Occipital lobe (tissue), 1 donor: ENCODE measurements at regions not wholly inside any gene's neighbourhood (a gene's known extent, or its start where the extent isn't known, plus 50 kb on each side); places are given as distances from the start of the nearest gene placed in this dataset.

Experiments
- DNase-seq: peaks from one replicate; lab custom pipeline; 2025; lab: John Stamatoyannopoulos, UW

DNA sequence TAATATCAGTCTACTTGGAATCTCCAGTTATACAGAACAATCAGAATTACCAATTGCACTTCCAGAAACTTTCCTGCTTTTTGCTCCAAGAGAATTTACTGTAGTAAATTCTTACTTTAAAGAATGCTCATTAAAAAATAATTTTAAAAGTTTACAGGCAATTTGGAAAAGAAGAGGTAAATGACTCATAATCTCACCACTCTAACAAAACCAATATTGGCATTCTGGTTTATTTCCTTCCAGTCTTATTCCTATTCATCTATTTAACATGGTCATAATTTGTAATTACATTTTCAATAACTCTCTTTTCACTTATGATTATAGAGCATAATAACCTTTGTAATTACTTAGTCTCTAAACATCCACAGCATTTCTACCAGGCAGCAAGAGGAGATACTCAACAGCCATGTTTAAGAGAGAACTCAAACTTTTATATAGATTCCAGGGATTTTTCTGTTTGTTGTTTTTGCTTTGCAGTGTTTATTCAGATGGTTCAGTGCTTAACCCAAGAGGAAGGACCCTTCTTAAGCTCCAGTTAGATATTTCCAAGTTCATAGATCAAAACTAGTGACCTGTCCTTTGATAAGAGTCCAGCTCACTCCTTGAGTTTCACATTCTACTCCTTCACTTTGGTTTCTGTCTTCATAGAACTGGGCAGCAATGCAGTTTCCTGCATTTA lies 464.7 kb downstream of the TXNL1 start:
- DNase-seq, result no peak

DNA sequence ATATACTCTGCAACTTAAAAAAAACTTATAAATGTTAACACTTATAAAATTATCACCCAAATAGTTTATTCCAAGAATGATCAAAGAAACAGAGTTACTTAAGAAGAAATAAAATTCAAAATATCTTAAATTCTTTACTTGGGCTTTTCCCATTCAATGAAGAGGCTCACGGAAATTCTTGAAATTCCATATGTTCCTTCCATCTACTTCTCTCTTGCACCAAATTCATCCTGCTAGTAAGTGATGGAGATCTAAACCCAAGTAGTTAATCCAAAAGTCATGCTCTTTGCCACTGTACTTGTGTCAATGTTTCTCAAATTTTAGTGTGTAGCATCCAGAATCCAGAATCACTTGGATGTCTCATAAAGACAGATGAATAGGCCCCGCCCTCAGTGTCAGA lies 465.9 kb downstream of the TXNL1 start:
- no peak for DNase-seq

DNA sequence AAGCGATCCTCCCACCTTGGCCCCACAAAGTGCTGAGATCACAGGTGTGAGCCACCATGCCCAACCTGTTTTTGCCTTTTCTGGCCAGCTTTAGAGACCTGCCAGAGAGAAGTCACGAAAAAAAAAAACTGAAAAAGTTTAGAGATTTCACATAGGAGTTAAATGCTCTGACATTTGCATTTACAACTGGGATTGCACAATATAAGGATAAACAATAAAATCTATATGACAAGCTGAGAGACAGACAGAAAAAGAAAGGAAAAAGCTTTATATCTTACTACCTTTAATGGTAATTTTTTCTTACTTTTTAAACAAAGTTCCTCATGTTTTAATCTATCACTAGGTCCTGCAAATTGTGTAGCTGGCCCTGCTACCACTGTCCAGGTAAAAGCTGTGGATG lies 466.5 kb downstream of the TXNL1 start:
- DNase-seq, result no peak

DNA sequence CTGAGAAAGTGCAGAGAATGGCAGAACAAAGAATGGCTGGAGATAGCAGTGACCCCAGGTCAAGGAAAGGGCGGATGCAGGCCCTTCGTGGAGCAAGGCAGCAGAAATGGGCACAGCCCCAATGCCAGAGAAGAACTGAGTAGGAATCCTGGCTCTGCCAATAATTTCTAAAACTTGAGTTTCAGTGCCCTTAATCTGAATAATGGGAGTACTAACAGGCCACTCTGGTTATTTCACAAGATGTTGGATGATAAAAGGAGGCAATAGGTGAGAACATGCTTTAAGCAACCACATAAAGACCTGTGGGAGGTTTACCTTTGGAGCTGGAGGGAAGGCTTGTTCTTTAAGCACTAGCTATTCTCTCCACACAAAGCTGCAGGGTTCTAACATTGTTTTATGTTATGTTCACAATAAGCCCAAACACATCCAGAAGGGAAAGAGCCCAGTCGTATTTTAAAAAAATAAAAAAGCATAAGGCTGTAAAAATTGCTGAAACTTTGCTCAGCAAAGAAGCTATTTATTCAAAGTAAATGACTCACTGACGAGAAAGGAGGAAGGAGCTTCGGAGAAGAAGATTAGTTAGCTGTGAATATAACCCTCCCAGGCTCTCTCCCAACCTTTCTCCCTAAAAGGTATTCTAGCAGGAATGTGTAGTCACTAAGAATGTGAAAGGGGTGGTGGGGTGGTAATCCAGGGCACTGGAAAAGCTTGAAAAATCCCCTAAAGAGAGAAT lies 470.2 kb downstream of the TXNL1 start:
- no peak for DNase-seq

DNA sequence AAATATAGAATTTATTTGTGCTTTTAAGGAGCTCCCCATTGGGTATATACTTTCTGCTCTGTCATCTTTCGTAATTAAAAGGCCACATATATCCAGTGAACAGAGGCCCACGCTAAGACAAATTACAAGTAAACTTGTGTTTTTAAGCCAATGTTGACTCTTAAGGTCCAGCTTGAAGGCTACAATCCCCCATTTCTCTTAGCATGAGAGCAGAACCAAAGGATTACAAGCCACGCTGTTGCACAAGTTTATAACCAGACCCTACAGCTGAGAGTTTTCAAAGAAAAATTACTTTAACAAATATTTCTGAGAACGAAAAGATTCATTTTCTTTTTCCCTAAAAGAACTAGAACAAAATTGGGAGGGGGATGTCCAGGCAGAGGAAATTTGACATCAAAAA lies 471.0 kb downstream of the TXNL1 start:
- no peak for DNase-seq

DNA sequence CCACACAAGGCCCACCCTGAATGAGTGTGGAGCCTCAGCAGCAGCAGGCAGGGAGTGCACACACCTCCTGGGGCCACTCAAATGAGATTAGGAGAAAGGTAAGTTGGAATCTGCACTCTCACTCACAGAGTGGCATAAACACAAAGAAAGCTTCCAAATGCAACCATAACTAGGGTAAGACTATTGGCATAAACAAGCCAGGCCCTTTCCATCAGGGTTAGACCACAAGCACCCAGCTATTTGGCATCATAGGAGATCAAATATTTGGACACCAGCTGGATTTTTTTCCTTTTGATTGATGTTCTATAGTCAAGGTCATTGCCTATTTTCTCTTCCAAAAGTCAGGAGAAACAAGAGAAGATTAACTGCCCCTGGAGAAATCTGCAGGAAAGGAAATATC lies 471.5 kb downstream of the TXNL1 start:
- no peak for DNase-seq

DNA sequence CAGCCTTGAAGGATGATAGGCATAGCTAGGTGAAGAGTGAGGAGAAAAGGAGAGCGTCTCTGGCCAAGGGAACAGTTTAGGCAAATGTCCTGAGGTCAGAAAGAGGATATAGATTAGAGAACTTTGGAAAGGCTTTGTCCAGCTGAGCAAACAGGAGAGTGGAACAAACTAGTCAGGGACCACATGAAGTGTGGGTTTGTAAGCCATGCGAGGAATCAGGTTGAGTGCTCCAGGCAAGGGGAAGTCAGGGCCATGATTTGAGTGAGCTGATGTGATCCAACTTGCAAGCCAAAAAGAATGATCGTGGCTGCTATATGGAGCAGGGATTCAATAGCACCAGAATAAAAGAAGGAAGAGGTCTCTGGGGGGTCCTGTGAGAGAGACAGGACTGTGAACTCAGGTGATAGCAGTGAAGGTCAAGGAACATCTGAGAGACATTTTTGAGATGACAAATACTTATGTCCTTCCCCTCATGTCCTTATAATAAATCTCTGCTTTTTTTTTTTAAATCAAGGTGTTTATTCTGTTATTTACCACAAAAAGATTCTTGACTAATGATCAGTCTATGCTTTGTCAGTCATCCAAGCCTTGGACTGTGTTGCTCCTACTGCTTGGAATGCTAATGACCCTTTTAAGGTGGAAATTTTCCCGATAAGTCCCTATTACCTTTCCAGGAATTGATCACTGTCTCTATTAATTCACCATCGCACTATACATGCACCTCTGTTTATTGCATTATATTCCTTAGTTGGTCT lies 472.6 kb downstream of the TXNL1 start:
- no peak for DNase-seq

DNA sequence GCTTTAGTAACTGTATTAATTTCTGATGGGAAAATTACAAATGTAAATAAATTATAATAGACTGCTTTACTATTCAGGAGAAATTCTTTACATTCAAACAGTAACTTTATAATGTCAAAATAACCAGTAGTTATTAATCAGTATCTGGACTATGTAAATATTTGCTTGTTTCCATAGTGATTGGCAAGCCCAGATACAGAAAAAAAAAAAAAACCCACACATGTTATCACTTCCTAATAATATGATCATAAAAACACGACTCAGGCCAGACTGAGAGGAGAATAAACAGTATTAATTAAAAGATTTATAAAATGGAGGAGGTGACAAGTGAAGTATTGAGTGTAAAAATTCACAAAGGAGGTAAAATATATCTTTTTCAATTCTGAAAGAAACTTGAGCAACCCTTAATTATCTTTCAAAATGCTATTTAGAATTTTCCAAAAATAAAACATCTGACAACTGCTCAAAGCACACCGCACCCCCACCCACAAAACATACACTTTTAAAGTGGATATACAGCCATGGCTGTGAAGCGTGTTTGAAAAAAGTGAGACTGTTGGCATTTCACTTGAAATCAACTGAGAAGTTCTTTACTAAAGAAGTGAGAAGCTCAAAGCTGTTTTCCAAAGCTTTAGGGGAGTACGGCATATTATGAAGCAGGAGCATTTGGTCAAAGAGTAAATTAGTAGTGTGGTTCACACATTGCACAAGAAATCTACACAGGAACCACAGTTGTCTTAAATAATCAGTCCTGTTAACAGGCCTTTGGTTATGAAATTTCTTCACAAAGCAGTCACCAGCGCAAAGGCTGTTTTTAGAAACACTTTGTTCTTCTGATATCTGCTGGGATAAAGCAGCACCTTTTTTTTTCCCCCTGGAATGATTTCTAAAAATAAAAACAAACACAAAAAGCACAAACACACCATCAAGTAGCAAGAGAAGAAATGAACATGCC lies 475.8 kb downstream of the TXNL1 start:
- DNase-seq, result no peak

DNA sequence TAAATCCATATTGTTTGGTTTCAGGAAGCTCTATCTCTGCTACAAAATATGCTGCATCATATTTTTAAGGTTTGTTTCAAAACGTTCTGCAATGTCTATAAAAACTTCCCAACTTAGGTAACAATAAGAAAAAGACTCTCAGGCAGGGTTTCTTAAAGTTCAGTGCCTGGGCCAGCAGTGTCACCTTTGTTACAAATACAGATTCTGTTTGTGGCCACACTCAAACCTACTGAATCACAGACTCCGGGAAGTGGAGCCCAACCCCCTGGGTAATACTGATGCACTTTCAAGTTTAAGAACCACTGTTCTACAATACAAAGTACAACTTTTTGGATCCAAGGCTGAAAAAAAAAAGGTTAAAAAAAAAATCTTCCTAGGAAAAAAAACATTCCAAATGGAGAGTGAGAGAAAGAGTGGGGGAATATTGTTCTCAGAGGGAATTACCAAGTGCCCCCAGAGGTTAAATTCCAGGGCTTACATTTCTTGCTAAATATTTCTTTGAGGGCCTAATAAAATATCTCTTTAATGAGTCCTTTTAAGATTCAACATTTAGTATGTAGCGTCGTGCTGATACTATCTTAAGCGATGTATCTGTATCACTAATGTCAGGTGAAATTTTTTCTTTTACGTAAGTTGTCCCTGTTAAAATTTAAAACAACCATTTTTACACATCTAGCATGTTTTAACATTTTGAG lies 476.7 kb downstream of the TXNL1 start:
- DNase-seq, result no peak

DNA sequence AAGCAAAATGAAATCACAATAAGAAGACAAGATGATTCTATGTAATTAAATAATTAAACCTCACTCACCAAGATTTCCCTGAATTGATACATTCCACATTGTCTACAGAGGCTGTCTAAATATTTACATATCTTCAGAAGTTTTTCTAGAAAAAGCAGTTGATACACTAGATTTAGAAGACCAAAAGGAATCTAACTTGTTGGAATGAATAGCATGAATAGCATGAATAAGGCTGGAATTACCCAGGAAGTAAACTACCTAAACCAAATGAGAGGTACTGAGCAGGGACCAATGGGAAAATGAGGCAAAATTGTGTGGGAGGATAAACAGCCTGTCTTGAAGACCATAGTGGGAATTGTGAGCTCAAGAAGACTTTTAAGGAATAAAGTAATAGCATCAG lies 479.7 kb downstream of the TXNL1 start:
- no peak for DNase-seq

DNA sequence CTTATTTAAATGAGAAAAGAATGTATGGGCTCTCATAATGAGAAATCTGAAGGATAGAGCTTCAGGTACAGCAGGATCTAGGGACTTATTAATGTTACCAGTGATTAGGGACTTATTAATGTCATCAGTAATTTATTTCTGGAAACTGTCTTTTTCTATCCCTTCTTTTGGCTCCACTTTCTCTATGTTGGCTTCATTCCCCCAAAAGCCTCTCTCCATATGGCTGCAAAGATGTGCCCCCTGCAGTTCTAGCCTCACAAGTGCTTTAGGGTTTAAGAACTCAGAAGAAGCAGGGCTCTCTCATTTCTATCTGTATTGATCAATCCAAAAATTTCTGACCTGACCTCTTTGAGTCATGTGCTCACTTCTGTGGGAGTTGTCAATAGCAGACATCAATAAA lies 480.9 kb downstream of the TXNL1 start:
- no peak for DNase-seq

DNA sequence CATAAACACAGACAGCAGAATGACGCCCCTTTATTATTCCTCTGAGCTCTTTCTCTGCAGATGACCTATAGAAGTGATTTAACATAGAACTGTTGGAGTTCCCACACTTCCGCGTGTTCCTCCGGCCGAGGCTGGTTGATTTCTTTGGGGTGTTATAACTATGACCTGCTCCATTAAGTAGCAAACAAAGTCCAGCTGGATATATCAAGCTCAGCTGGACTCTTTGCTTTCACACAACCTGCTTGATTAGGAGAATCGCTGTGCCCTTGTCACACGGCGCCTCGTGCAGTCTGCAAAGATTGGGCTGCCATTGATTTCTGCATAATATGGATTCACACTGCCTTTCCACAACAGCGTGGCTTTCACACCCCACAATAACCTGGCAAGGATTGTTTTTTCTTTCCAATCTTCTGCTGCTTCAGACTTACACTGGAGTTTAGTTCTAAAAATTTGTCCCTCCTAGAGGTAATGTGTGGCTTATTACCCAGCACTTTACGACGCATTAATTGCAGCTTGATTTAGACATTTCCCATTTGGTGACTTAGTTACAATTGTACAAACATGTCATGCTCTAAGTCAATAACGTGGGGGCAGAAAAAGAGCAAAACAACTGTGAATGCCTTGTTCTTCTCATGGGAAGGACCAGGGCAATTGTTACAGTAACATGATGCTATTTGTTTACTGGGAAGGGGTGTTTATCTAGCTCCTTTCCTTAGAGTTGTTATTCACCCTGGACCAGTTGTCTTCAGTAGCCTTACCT lies 485.7 kb downstream of the TXNL1 start:
- DNase-seq, result no peak

DNA sequence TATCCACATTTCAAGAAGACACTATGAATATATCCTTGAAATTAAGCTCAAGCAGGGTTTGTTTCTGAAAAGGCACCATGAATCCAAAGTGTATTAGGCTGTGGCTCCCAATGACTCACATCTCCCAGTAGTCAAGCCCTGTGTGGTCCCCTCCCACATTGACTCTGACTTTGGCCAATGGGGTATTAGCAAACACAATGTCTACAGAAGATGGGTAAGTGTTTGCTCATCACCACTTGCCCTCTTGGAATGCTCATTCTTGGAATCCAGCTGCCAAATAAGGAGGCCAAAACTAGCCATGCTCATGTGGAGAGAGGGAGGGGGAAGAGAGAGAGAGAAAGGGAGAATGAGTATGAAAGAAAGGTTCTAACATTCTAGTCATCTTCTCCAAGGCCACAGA lies 490.0 kb downstream of the TXNL1 start:
- DNase-seq, result no peak

DNA sequence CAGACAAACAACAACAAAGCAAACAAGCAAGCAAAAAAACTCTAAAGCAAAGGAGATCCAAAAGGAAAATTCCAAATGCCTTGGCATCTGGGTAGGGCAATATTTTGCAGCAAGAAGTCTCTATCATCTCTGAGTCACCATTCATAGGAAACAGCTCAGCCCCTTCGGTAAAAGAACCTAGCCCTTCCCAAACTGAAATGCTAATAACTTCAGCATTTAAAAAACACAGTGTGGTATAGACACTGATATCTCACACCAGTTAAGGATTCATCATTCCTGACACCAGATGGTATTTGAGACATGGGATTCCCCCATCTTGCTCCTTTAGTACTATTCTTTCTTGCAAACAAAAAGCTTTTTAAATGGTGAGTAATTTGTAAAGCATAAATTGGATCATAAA lies 491.8 kb downstream of the TXNL1 start:
- DNase-seq, result no peak

DNA sequence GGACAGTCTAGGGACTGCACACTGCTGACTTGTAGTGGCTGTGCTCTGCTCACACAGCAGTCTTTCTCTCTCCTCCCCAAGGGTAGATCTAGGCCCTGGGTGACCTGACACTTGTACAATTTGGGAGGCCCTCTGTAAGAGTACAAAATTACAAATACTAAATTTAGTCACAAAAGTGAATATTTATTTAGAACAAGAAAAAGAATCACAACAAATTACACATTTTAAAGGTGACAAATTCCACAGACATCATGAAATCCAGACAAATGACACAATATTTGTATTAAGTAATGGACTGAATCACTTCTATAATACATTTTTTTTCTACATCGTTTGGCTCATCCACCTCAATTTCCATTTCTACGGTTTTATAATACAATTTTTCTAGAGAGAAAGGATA lies 496.4 kb downstream of the TXNL1 start:
- no peak for DNase-seq

DNA sequence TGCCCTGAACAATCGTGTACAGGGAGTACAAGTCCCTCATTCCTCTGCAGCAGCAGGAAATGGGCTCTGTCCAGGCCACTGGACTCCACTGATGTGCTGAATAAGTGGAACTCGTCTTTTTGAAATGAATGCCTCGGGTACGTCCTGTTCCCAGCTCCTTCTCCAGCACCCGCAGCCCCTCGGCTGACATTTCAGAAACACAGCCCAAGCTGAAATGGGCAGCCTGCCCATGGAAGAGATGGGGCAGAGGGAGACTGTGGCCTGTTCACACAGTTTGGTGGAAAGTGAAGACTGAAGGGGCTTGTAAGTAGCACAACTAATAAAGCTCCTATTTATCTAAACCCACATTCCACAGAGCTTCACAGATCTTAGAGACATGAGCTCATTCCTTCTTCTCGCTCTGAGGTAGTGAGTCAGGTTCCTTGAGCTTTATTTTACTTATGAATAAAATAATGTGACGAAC lies 498.6 kb downstream of the TXNL1 start:
- DNase-seq, result peak; percentile 7

DNA sequence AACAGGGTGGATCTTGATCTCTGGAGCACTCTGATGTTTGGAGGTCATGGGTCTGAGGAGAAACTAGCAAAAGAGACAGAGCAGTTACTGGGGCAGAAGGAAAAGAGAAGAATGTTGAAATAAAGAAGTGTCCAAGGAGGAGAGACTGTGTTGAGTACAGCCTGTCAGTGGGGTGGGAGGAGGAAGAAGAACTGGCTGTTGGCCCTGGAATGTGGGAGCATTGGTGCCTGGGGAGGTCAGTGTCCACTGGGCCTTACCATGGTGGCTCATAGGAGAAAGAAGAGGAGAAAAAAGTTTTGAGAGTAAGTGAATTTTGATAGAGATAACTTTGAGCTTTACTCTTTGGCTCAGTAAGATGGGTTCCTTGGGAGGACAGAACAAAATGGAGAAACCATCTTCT lies 499.0 kb downstream of the TXNL1 start:
- DNase-seq, result no peak

DNA sequence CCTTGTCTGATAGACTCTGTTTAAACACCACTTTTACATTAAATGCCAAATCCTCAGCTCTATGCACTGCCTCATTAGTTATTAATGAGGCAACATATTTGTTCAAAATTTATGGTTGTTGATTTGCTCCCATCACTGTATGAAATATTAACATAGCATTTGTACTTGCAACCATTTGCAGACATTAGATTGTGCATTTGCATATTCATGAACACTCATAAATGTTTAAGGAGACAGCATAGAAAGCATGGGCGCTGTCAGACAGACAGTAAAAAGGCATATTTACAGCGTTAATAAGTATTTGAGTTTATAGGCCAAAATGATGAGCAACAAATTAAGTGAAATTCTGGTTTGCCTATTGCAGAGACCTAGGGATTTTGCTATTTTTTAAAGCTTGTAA lies 502.3 kb downstream of the TXNL1 start:
- DNase-seq, result no peak

DNA sequence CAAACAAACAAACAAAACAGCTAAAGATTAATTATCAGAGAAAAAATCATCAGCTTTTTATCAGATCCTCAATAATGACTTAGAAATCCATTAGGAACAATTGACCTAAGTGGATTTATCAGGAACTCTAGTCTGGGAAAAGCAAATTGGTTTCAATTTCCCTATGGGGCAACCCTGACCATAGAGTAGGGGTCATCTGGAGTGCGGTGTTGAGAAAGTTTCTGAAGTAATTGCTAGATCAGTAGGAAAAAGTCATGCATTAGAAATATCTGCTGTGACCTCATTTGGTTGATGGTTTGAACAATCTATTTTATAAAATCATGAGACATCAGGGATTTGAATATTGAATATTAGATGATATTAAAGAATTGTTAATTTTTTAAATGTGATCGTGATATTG lies 507.9 kb downstream of the TXNL1 start:
- DNase-seq, result no peak

DNA sequence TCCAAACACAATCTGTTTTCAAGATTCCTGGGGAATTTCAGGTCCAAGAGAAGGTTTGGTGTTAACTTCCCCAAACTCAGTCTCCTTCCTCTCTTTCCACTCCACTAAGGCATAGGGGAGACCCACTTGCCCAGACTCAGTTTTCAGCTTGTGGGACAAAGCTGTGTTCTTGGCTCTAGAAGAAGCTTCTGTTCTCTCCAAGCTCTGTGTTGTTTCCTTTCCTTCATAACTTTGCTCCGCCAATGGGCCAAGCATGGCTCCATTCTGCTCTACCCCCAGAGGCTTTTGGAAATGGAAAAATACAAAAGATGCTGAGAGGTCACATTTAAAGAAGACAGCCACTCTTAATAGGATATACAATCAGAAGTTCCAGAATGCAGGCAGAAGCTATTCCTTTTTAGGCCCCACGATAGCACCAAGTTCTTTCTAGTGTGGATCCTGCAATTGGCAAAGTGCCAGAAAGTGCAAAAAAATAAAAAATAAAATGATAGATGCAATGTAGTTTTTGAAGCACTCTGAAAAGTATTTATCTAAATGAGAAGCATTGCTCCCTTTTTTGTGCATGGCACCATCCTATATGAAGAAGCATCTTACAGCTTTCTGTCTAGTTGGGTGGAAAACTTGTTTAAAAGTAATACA lies 510.1 kb downstream of the TXNL1 start:
- DNase-seq, result no peak
